HepG2 (cell line): ENCODE measurements at regions not wholly inside any gene's neighbourhood (a gene's known extent, or its start where the extent isn't known, plus 50 kb on each side); places are given as distances from the start of the nearest gene placed in this dataset.

Source experiments
- CEBPZ ChIP-seq: IDR thresholded peaks from 2 replicates; pipeline ENCODE4 v1.6.1; 2012; ENCODE audit warnings: low read length, improper control_type of control experiment
- KDM5A ChIP-seq: fragments of 200-600 bp; sonication (generic); IDR thresholded peaks from 2 replicates; pipeline ENCODE4 v1.7.0; 2018; ENCODE audit warnings: antibody characterized with exemption, mild to moderate bottlenecking, low read length, borderline replicate concordance
- MYNN ChIP-seq: sonication (generic); formaldehyde crosslinking; IDR thresholded peaks from 2 replicates; pipeline ENCODE4 v1.4.0; 2020; ENCODE audit warnings: mild to moderate bottlenecking, low read depth, missing genetic modification reagents
- PBX3 ChIP-seq: sonication (generic); formaldehyde crosslinking; IDR thresholded peaks from 2 replicates; pipeline ENCODE4 v1.8.1; 2023; ENCODE audit warnings: missing genetic modification reagents, inconsistent platforms, borderline replicate concordance
- PCBP1 ChIP-seq: fragments of 200-400 bp; formaldehyde crosslinking; IDR thresholded peaks from 2 replicates; pipeline ENCODE4 v1.6.1; 2017; ENCODE audit warnings: mild to moderate bottlenecking, low read depth, low read length, borderline replicate concordance
- TCF7 ChIP-seq: sonication (generic); IDR thresholded peaks from 2 replicates; pipeline ENCODE4 v1.6.1; 2016; ENCODE audit warnings: antibody characterized with exemption, low read depth
- ZNF274 ChIP-seq: sonication (generic); formaldehyde crosslinking; IDR thresholded peaks from 2 replicates; pipeline ENCODE4 v1.5.1; 2020; ENCODE audit warnings: mild to moderate bottlenecking, missing genetic modification reagents
- ZNF276 ChIP-seq: sonication (generic); formaldehyde crosslinking; IDR thresholded peaks from 2 replicates; pipeline ENCODE4 v1.4.0; 2020; ENCODE audit warnings: mild to moderate bottlenecking, low read depth, missing genetic modification reagents
- ZNF501 ChIP-seq: sonication (generic); formaldehyde crosslinking; IDR thresholded peaks from 2 replicates; pipeline ENCODE4 v1.5.1; 2020; ENCODE audit warnings: mild to moderate bottlenecking, moderate library complexity, missing genetic modification reagents
- ZSCAN9 ChIP-seq: IDR thresholded peaks from 2 replicates; pipeline ENCODE4 v1.6.1; 2016; ENCODE audit warnings: borderline replicate concordance
- TF ChIP-seq, protein P1 (sequence below): sonication (generic); formaldehyde crosslinking; IDR thresholded peaks from one replicate; pipeline ENCODE4 v1.5.1; 2020; ENCODE audit warnings: mild to moderate bottlenecking, missing genetic modification reagents; ENCODE audit errors: not compliant biosample characterization

DNA sequence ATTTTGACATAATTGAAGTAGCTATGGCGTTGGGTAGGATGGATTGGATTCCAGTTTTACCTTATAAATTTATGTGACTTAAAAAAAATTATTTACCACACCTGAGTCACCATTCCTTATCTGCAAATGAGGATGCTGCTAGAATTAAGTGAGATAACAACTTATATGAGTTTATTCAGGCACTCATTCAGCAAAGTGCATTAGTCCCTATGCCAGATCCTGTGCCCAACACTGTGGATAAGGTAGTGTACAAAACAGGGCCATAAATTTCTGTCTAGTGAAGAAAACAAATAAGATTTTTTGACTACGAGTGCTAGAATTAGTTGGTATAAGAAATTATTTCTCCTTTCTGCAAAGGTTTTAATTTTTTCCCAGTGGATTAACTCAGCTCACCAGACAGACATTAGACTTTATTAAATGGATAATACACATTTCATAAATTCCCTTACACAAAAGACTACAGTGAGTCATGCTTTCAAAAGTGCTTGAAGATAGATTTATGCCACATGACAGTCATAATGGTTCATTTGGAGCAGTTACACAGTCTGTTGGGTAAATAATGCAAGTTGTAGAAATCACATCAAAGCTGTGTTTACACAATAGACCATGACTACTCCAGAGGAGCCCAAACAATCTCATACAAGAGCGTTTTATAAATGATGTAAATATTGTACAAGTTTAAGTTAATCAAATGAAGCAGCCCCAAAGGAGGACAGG is 129.9 kb upstream of the TGFBR2 start (continued):
- no peak for TF ChIP-seq KDM5A
- no peak for TF ChIP-seq ZNF501 (CRISPR knock-in tag)
- no peak for TF ChIP-seq CEBPZ
- TF ChIP-seq PCBP1, result no peak
- no peak for TF ChIP-seq MYNN
- TF ChIP-seq, protein P1, sequence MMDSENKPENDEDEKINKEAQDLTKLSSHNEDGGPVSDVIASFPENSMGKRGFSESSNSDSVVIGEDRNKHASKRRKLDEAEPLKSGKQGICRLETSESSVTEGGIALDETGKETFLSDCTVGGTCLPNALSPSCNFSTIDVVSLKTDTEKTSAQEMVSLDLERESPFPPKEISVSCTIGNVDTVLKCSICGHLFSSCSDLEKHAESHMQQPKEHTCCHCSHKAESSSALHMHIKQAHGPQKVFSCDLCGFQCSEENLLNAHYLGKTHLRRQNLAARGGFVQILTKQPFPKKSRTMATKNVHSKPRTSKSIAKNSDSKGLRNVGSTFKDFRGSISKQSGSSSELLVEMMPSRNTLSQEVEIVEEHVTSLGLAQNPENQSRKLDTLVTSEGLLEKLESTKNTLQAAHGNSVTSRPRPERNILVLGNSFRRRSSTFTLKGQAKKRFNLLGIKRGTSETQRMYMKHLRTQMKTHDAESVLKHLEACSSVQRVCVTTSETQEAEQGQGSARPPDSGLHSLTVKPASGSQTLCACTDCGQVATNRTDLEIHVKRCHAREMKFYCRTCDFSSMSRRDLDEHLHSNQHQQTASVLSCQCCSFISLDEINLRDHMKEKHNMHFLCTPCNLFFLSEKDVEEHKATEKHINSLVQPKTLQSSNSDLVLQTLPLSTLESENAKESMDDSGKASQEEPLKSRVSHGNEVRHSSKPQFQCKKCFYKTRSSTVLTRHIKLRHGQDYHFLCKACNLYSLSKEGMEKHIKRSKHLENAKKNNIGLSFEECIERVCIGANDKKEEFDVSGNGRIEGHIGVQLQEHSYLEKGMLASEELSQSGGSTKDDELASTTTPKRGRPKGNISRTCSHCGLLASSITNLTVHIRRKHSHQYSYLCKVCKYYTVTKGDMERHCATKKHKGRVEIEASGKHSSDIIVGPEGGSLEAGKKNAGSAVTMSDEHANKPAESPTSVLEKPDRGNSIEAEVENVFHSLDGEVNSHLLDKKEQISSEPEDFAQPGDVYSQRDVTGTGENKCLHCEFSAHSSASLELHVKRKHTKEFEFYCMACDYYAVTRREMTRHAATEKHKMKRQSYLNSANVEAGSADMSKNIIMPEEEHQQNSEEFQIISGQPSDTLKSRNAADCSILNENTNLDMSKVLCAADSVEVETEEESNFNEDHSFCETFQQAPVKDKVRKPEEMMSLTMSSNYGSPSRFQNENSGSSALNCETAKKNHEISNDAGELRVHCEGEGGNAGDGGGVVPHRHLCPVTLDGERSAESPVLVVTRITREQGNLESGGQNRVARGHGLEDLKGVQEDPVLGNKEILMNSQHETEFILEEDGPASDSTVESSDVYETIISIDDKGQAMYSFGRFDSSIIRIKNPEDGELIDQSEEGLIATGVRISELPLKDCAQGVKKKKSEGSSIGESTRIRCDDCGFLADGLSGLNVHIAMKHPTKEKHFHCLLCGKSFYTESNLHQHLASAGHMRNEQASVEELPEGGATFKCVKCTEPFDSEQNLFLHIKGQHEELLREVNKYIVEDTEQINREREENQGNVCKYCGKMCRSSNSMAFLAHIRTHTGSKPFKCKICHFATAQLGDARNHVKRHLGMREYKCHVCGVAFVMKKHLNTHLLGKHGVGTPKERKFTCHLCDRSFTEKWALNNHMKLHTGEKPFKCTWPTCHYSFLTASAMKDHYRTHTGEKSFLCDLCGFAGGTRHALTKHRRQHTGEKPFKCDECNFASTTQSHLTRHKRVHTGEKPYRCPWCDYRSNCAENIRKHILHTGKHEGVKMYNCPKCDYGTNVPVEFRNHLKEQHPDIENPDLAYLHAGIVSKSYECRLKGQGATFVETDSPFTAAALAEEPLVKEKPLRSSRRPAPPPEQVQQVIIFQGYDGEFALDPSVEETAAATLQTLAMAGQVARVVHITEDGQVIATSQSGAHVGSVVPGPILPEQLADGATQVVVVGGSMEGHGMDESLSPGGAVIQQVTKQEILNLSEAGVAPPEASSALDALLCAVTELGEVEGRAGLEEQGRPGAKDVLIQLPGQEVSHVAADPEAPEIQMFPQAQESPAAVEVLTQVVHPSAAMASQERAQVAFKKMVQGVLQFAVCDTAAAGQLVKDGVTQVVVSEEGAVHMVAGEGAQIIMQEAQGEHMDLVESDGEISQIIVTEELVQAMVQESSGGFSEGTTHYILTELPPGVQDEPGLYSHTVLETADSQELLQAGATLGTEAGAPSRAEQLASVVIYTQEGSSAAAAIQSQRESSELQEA (CRISPR knock-in tag), result no peak
- no peak for TF ChIP-seq ZNF276
- no peak for TF ChIP-seq PBX3
- TF ChIP-seq ZSCAN9 (CRISPR knock-in tag), result no peak
- TF ChIP-seq TCF7, result 0 out of 2 replicates have a peak, but pooled peaks have one; percentile 49
- no peak for TF ChIP-seq ZNF274
